DOHH2 (cell line): ENCODE measurements at regions not wholly inside any gene's neighbourhood (a gene's known extent, or its start where the extent isn't known, plus 50 kb on each side); places are given as distances from the start of the nearest gene placed in this dataset.

Experiments used
- H3F3A ChIP-seq: fragments of 200-600 bp; sonication (generic), shearing (Covaris generic); 2 replicates; pipeline ENCODE4 v1.6.0; 2016; ENCODE audit warnings: antibody characterized with exemption, mild to moderate bottlenecking; ENCODE audit not compliant: control insufficient read depth, insufficient read depth
- H3K27ac ChIP-seq: fragments of 200-600 bp; sonication (generic); 2 replicates; pipeline ENCODE4 v1.5.1; 2014; ENCODE audit warnings: low read depth, mild to moderate bottlenecking, low read length, moderate library complexity
- H3K27me3 ChIP-seq: fragments of 200-600 bp; sonication (generic); 2 replicates; pipeline ENCODE4 v1.6.1; 2014; ENCODE audit warnings: mild to moderate bottlenecking, low read length, mixed read lengths; ENCODE audit not compliant: control insufficient read depth
- H3K36me3 ChIP-seq: fragments of 200-600 bp; sonication (generic); 2 replicates; pipeline ENCODE4 v1.6.1; 2014; ENCODE audit warnings: mild to moderate bottlenecking, low read length, moderate library complexity, mixed read lengths; ENCODE audit not compliant: control insufficient read depth
- H3K4me1 ChIP-seq: fragments of 200-600 bp; sonication (generic); 2 replicates; pipeline ENCODE4 v1.6.1; 2014; ENCODE audit warnings: mild to moderate bottlenecking, low read length, mixed read lengths; ENCODE audit not compliant: control insufficient read depth
- H3K4me2 ChIP-seq: fragments of 200-600 bp; sonication (generic); 2 replicates; pipeline ENCODE4 v1.6.0; 2014; ENCODE audit warnings: mild to moderate bottlenecking, low read length, moderate library complexity
- H3K4me3 ChIP-seq: fragments of 200-600 bp; sonication (generic); 2 replicates; pipeline ENCODE4 v1.5.1; 2014; ENCODE audit warnings: mild to moderate bottlenecking, low read length, mixed read lengths
- H3K79me2 ChIP-seq: fragments of 200-600 bp; sonication (generic); 2 replicates; pipeline ENCODE4 v1.6.1; 2014; ENCODE audit warnings: mild to moderate bottlenecking, low read length, mixed read lengths; ENCODE audit not compliant: control insufficient read depth
- H3K9me2 ChIP-seq: fragments of 200-600 bp; sonication (generic); replicated peaks from 2 replicates; pipeline ENCODE4 v1.6.1; 2014; ENCODE audit warnings: mild to moderate bottlenecking, low read length, mixed read lengths; ENCODE audit not compliant: control insufficient read depth
- H3K9me3 ChIP-seq: fragments of 200-600 bp; sonication (generic); 2 replicates; pipeline ENCODE4 v1.6.1; 2014; ENCODE audit warnings: antibody characterized with exemption, low read length, mixed read lengths; ENCODE audit not compliant: control insufficient read depth, insufficient read depth
- H4K20me1 ChIP-seq: fragments of 200-600 bp; sonication (generic); 2 replicates; pipeline ENCODE4 v1.6.0; 2014; ENCODE audit warnings: low read depth, mild to moderate bottlenecking, antibody characterized with exemption, low read length, moderate library complexity; ENCODE audit not compliant: control insufficient read depth, insufficient read depth
- CTCF ChIP-seq: fragments of 200-600 bp; sonication (generic); IDR thresholded peaks from one replicate; pipeline ENCODE4 v1.5.1; 2014; ENCODE audit warnings: antibody characterized with exemption, mild to moderate bottlenecking, low read depth, low read length; ENCODE audit not compliant: poor library complexity, severe bottlenecking
- EZH2phosphoT487 ChIP-seq: fragments of 200-600 bp; sonication (generic); IDR thresholded peaks from 2 replicates; pipeline ENCODE4 v1.6.1; 2017; ENCODE audit warnings: borderline replicate concordance, mild to moderate bottlenecking, antibody characterized with exemption, low read length, moderate library complexity, mixed read lengths

GRCh38 chr1:116308276-116308675 lies 64.8 kb upstream of the ATP1A1 start:
- TF ChIP-seq EZH2phosphoT487: no peak
- Histone ChIP-seq H4K20me1 (no peaks in the 10 kb centered on the region), H3K4me2 (no peak overlapping the region), H3K4me3 (no peak overlapping the region), H3K9me3 (peaks cover 3% of the 10 kb centered on the region; the same call in 1 of the 2 replicates), H3K79me2 (no peaks in the 10 kb centered on the region), H3K36me3 (no peaks in the 10 kb centered on the region), H3K4me1 (peaks cover 67% of the 10 kb centered on the region), H3K9me2 (no peaks in the 10 kb centered on the region), H3F3A (no peaks in the 10 kb centered on the region; the same call in 1 of the 2 replicates), H3K27me3 (no peaks in the 10 kb centered on the region), H3K27ac (no peak overlapping the region)

- Histone ChIP-seq H3K9me2 (no peaks in the 10 kb centered on the region), H4K20me1 (no peaks in the 10 kb centered on the region), H3K9me3 (peaks cover 3% of the 10 kb centered on the region; the same call in 1 of the 2 replicates), H3K4me3 (no peak overlapping the region), H3K79me2 (no peaks in the 10 kb centered on the region), H3K27ac (no peak overlapping the region), H3K27me3 (no peaks in the 10 kb centered on the region), H3F3A (no peaks in the 10 kb centered on the region; the same call in 1 of the 2 replicates), H3K4me2 (no peak overlapping the region), H3K4me1 (peaks cover 62% of the 10 kb centered on the region), H3K36me3 (no peaks in the 10 kb centered on the region)
- TF ChIP-seq CTCF: no peak
- TF ChIP-seq EZH2phosphoT487: no peak
Measured at GRCh38 chr1:116309090-116309870, 63.8 kb upstream of the ATP1A1 start.

GRCh38 chr1:116310180-116310579 lies 62.9 kb upstream of the ATP1A1 start:
- no peaks in the 10 kb centered on the region for H4K20me1 ChIP-seq
- H3K27me3 ChIP-seq: no peaks in the 10 kb centered on the region
- no peaks in the 10 kb centered on the region for H3K9me2 ChIP-seq
- H3F3A ChIP-seq: no peaks in the 10 kb centered on the region; the same call in 1 of the 2 replicates
- H3K79me2 ChIP-seq: no peaks in the 10 kb centered on the region
- H3K4me1 ChIP-seq: peaks cover 54% of the 10 kb centered on the region
- no peaks in the 10 kb centered on the region for H3K36me3 ChIP-seq
- H3K27ac ChIP-seq: no peak overlapping the region
- TF ChIP-seq CTCF: no peak
- no peak for TF ChIP-seq EZH2phosphoT487
- H3K4me3 ChIP-seq: no peak overlapping the region
- no peak overlapping the region for H3K4me2 ChIP-seq
- H3K9me3 ChIP-seq: no peaks in the 10 kb centered on the region

GRCh38 chr1:116311193-116311592 lies 61.9 kb upstream of the ATP1A1 start:
- H3K9me3 ChIP-seq: no peaks in the 10 kb centered on the region
- peaks cover 45% of the 10 kb centered on the region for H3K4me1 ChIP-seq
- no peaks in the 10 kb centered on the region for H3F3A ChIP-seq
- TF ChIP-seq EZH2phosphoT487 (no peak), CTCF (no peak)
- H4K20me1 ChIP-seq: no peaks in the 10 kb centered on the region
- no peak overlapping the region for H3K4me2 ChIP-seq
- H3K36me3 ChIP-seq: no peaks in the 10 kb centered on the region
- no peaks in the 10 kb centered on the region for H3K27me3 ChIP-seq
- H3K27ac ChIP-seq: no peak overlapping the region
- H3K79me2 ChIP-seq: no peaks in the 10 kb centered on the region
- H3K4me3 ChIP-seq: no peak overlapping the region
- H3K9me2 ChIP-seq: no peaks in the 10 kb centered on the region
